ENCODE measurements at regions not wholly inside any gene's neighbourhood (a gene's known extent, or its start where the extent isn't known, plus 50 kb on each side); places are given as distances from the start of the nearest gene placed in this dataset.

GRCh38 chr13:63492604-63493003, 2077.0 kb upstream of the PCDH20 start:
- Histone ChIP-seq H3K4me2 (no peak overlapping the region), H3K4me1 (ENCODE audit: insufficient read depth) (no peaks in the 10 kb centered on the region), H3K9me2 (replicated peaks; ENCODE audit: insufficient read depth) (no peaks in the 10 kb centered on the region), H3K27ac (no peak overlapping the region), H4K20me1 (ENCODE audit: insufficient read depth, poor library complexity, severe bottlenecking) (no peaks in the 10 kb centered on the region), H3K36me3 (replicated peaks; ENCODE audit: insufficient read depth, low read depth) (no peaks in the 10 kb centered on the region), H3K9me3 (ENCODE audit: low read depth) (no peaks in the 10 kb centered on the region), H3K79me2 (no peaks in the 10 kb centered on the region), H3K27me3 (no peaks in the 10 kb centered on the region), H2AFZ (no peak overlapping the region), H3K4me3 (no peak overlapping the region)
- TF ChIP-seq EZH2 (IDR thresholded peaks at IDR 0.05; ENCODE audit: borderline replicate concordance) (no peak), EZH2phosphoT487 (IDR thresholded peaks at IDR 0.05; ENCODE audit: low read depth, severe bottlenecking, unreplicated experiment) (no peak)
- TF ChIP-seq, protein P1, sequence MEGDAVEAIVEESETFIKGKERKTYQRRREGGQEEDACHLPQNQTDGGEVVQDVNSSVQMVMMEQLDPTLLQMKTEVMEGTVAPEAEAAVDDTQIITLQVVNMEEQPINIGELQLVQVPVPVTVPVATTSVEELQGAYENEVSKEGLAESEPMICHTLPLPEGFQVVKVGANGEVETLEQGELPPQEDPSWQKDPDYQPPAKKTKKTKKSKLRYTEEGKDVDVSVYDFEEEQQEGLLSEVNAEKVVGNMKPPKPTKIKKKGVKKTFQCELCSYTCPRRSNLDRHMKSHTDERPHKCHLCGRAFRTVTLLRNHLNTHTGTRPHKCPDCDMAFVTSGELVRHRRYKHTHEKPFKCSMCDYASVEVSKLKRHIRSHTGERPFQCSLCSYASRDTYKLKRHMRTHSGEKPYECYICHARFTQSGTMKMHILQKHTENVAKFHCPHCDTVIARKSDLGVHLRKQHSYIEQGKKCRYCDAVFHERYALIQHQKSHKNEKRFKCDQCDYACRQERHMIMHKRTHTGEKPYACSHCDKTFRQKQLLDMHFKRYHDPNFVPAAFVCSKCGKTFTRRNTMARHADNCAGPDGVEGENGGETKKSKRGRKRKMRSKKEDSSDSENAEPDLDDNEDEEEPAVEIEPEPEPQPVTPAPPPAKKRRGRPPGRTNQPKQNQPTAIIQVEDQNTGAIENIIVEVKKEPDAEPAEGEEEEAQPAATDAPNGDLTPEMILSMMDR (IDR thresholded peaks at IDR 0.05; ENCODE audit: poor library complexity): no peak
- 92% methylated on average over 2 of the region's 2 CpGs for WGBS (ENCODE audit: low lambda C conversion rate, missing lambda C conversion rate)
- no peak for DNase-seq (ENCODE audit: low spot score)

DNA sequence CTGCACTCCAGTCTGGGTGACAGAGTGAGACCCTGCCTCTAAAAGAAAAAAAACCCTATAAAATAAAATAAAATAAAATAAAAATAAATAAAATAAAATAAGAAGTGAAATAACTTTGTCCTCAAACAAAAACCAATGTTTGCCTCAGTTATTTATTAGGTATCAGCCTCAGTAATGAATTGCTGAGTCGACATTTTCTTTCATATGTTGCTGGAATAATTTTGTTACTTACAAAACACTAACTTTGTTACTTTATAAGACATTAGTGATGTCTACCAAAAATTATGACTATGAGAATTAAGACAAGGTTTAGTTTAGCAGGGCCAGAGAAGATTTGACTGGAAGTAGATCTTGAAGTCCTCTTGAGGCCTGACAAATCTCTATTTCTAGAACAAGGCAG, 2074.5 kb upstream of the PCDH20 start:
- Histone ChIP-seq H3K4me1 (ENCODE audit: insufficient read depth) (no peaks in the 10 kb centered on the region), H3K36me3 (replicated peaks; ENCODE audit: insufficient read depth, low read depth) (no peaks in the 10 kb centered on the region), H3K9me2 (replicated peaks; ENCODE audit: insufficient read depth) (no peaks in the 10 kb centered on the region), H3K27me3 (no peaks in the 10 kb centered on the region), H3K27ac (no peak overlapping the region), H3K9me3 (ENCODE audit: low read depth) (no peaks in the 10 kb centered on the region), H3K4me3 (no peak overlapping the region), H2AFZ (no peak overlapping the region), H4K20me1 (ENCODE audit: insufficient read depth, poor library complexity, severe bottlenecking) (no peaks in the 10 kb centered on the region), H3K79me2 (no peaks in the 10 kb centered on the region), H3K4me2 (no peak overlapping the region)
- WGBS (ENCODE audit: low lambda C conversion rate, missing lambda C conversion rate): 91% methylated on average over 1 of the region's 1 CpG
- TF ChIP-seq EZH2phosphoT487 (IDR thresholded peaks at IDR 0.05; ENCODE audit: low read depth, severe bottlenecking, unreplicated experiment): no peak
- TF ChIP-seq EZH2 (IDR thresholded peaks at IDR 0.05; ENCODE audit: borderline replicate concordance): no peak
- TF ChIP-seq, protein P1 (IDR thresholded peaks at IDR 0.05; ENCODE audit: poor library complexity): no peak
- DNase-seq (ENCODE audit: low spot score): no peak

DNA sequence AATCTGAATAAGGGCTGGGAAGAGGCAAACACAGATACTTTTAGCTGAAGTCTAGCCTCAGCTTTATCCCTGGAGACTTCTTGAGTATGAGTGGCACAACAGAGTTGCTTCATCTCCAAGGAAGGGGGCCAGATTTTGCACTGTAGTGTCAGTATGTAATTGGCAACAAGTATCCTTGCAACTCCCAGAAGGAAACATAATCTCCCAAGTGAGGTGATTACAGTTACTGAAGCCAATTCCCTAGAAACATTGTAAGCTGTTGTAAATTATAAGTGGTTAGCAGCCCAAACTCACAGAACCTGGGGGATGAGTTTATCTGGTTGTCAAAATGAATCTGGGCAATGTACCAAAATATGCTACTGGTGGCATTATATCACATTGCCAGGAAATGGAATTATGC, 2065.7 kb upstream of the PCDH20 start:
- no peaks in the 10 kb centered on the region for H4K20me1 ChIP-seq (ENCODE audit: insufficient read depth, poor library complexity, severe bottlenecking)
- DNase-seq (ENCODE audit: low spot score): no peak
- H3K9me2 ChIP-seq (replicated peaks; ENCODE audit: insufficient read depth): no peaks in the 10 kb centered on the region
- H3K27me3 ChIP-seq: no peaks in the 10 kb centered on the region
- H3K27ac ChIP-seq: no peak overlapping the region
- no peak overlapping the region for H3K4me3 ChIP-seq
- no peaks in the 10 kb centered on the region for H3K4me1 ChIP-seq (ENCODE audit: insufficient read depth)
- H3K36me3 ChIP-seq (replicated peaks; ENCODE audit: insufficient read depth, low read depth): no peaks in the 10 kb centered on the region
- TF ChIP-seq EZH2phosphoT487 (IDR thresholded peaks at IDR 0.05; ENCODE audit: low read depth, severe bottlenecking, unreplicated experiment): no peak
- TF ChIP-seq, protein P1 (IDR thresholded peaks at IDR 0.05; ENCODE audit: poor library complexity): no peak
- TF ChIP-seq EZH2 (IDR thresholded peaks at IDR 0.05; ENCODE audit: borderline replicate concordance): no peak
- H3K4me2 ChIP-seq: no peak overlapping the region
- H3K9me3 ChIP-seq (ENCODE audit: low read depth): no peaks in the 10 kb centered on the region
- no peak overlapping the region for H2AFZ ChIP-seq
- no peaks in the 10 kb centered on the region for H3K79me2 ChIP-seq

- no peaks in the 10 kb centered on the region for H3K9me3 ChIP-seq (ENCODE audit: low read depth)
- H3K9me2 ChIP-seq (replicated peaks; ENCODE audit: insufficient read depth): no peaks in the 10 kb centered on the region
- H3K4me2 ChIP-seq: no peak overlapping the region
- TF ChIP-seq, protein P1 (IDR thresholded peaks at IDR 0.05; ENCODE audit: poor library complexity): no peak
- TF ChIP-seq EZH2 (IDR thresholded peaks at IDR 0.05; ENCODE audit: borderline replicate concordance) (no peak), EZH2phosphoT487 (IDR thresholded peaks at IDR 0.05; ENCODE audit: low read depth, severe bottlenecking, unreplicated experiment) (no peak)
- H3K4me1 ChIP-seq (ENCODE audit: insufficient read depth): no peaks in the 10 kb centered on the region
- H3K79me2 ChIP-seq: no peaks in the 10 kb centered on the region
- no peak overlapping the region for H2AFZ ChIP-seq
- H3K4me3 ChIP-seq: no peak overlapping the region
- H4K20me1 ChIP-seq (ENCODE audit: insufficient read depth, poor library complexity, severe bottlenecking): no peaks in the 10 kb centered on the region
- WGBS (ENCODE audit: low lambda C conversion rate, missing lambda C conversion rate): 69% methylated on average over 1 of the region's 1 CpG
- H3K36me3 ChIP-seq (replicated peaks; ENCODE audit: insufficient read depth, low read depth): no peaks in the 10 kb centered on the region
- H3K27ac ChIP-seq: no peak overlapping the region
- DNase-seq (ENCODE audit: low spot score): no peak
- no peaks in the 10 kb centered on the region for H3K27me3 ChIP-seq
These were observed 2057.1 kb upstream of the PCDH20 start for GRCh38 chr13:63472711-63473110.

Data from hepatocyte (in vitro differentiated cells).